Right lobe of liver (tissue), 6 donors: ENCODE measurements at regions not wholly inside any gene's neighbourhood (a gene's known extent, or its start where the extent isn't known, plus 50 kb on each side); places are given as distances from the start of the nearest gene placed in this dataset.

Source experiments
- ATAC-seq, 4 donors: fragments of 200-7000 bp; cut with Tn5 transposase; one replicate each; pipeline ENCODE4 v1.9.1; 2020; ENCODE audit warnings: mild to moderate bottlenecking in 4 of 4, moderate library complexity in 4 of 4
- DNase-seq, 3 donors: peaks; one replicate each; pipeline ENCODE4 v3.0.0-alpha.2; 2020
- H3K27ac ChIP-seq, 3 donors: fragments of 200-600 bp; one replicate each; pipeline ENCODE4 v1.8.0; 2022
- H3K27me3 ChIP-seq, 2 donors: fragments of 200-600 bp; one replicate each; pipeline ENCODE4 v1.8.0; 2022
- H3K36me3 ChIP-seq, 4 donors: fragments of 200-600 bp; sonication (generic) in 1 of 4; one replicate each; pipeline versions ENCODE4 v1.5.1 to v1.8.0; 2017 to 2022; ENCODE audit warnings: control low read depth in 1 of 4
- H3K4me1 ChIP-seq, 4 donors: fragments of 200-600 bp; sonication (generic) in 1 of 4; one replicate each; pipeline versions ENCODE4 v1.5.1 to v1.8.0; 2017 to 2022; ENCODE audit warnings: control low read depth in 1 of 4
- H3K4me3 ChIP-seq, 3 donors: fragments of 200-600 bp; one replicate each; pipeline ENCODE4 v1.8.0; 2022
- H3K9me3 ChIP-seq, 4 donors: fragments of 200-600 bp; sonication (generic) in 1 of 4; one replicate each; pipeline versions ENCODE4 v1.5.1 to v1.8.0; 2017 to 2022; ENCODE audit warnings: control low read depth in 1 of 4
- CTCF ChIP-seq, 4 donors: fragments of 200-600 bp in 3 of 4; fragments of 450-650 bp in 1 of 4; IDR thresholded peaks; one replicate each; pipeline versions ENCODE4 v1.5.1 to v1.8.0; 2016 to 2022; ENCODE audit warnings: antibody characterized with exemption in 4 of 4, mild to moderate bottlenecking in 2 of 4
- POLR2A ChIP-seq: fragments of 450-650 bp; IDR thresholded peaks from one replicate; pipeline ENCODE4 v1.6.1; 2017; ENCODE audit warnings: antibody characterized with exemption, mild to moderate bottlenecking
- WGBS: methylation state at CpG from one replicate; pipeline ENCODE4 v1.1.6; 2018; ENCODE audit warnings: low coverage, low lambda C conversion rate; ENCODE audit not compliant: insufficient coverage; ENCODE audit errors: missing lambda C conversion rate; 5-methylcytosine and 5-hydroxymethylcytosine counted together
- intact Hi-C, 2 donors: fragments of 100-400 bp; cut with DNase I; formaldehyde crosslinking; loops; one replicate each; pipeline versions ENCODE4 v1.11.2 to v1.14.1; 2022
- donor health status: DM: no; HTN: yes; CAD: no.
- donor health status: DM: no; HTN: no; CAD: no.
- donor health status: DM: no; HTN: no; CAD: no.
- donor health status: DM: no; HTN: yes; CAD: no.
- donor health status: DM: no; HTN: yes; CAD: no.

- intact Hi-C loops: no loop called here
- no peaks in the 10 kb centered on the region for H3K27me3 ChIP-seq
- H3K9me3 ChIP-seq: no peaks in the 10 kb centered on the region
- DNase-seq (no peak), ATAC-seq (no peak)
- no peak overlapping the region for H3K4me3 ChIP-seq
- no peak for TF ChIP-seq POLR2A
- no peak for TF ChIP-seq CTCF (IDR thresholded peaks at IDR 0.05)
- WGBS: 61% methylated on average over 5 of the region's 5 CpGs
- no peak overlapping the region for H3K27ac ChIP-seq
- no peaks in the 10 kb centered on the region for H3K4me1 ChIP-seq
- no peaks in the 10 kb centered on the region for H3K36me3 ChIP-seq
These were observed 144.3 kb downstream of the KCNE4 start for GRCh38 chr2:223196331-223196730.

GRCh38 chr2:223197046-223197445 lies 145.1 kb downstream of the KCNE4 start:
- Histone ChIP-seq H3K4me1 (no peaks in the 10 kb centered on the region), H3K9me3 (no peaks in the 10 kb centered on the region), H3K27ac (no peak overlapping the region), H3K27me3 (no peaks in the 10 kb centered on the region), H3K4me3 (no peak overlapping the region), H3K36me3 (no peaks in the 10 kb centered on the region)
- ATAC-seq (no peak), DNase-seq (no peak)
- WGBS: 100% methylated on average over 1 of the region's 2 CpGs
- TF ChIP-seq CTCF (IDR thresholded peaks at IDR 0.05) (no peak), POLR2A (no peak)
- intact Hi-C loops: no loop called here

GRCh38 chr2:223199531-223200515 lies 147.8 kb downstream of the KCNE4 start:
- H3K4me3 ChIP-seq: no peak overlapping the region
- H3K27ac ChIP-seq: no peak overlapping the region
- H3K9me3 ChIP-seq: no peaks in the 10 kb centered on the region
- WGBS: 58% methylated on average over 5 of the region's 5 CpGs
- TF ChIP-seq POLR2A (no peak), CTCF (IDR thresholded peaks at IDR 0.05) (no peak)
- no peaks in the 10 kb centered on the region for H3K4me1 ChIP-seq
- no peaks in the 10 kb centered on the region for H3K27me3 ChIP-seq
- H3K36me3 ChIP-seq: no peaks in the 10 kb centered on the region
- intact Hi-C loops: no loop called here
- ATAC-seq (no peak), DNase-seq (no peak)

GRCh38 chr2:223203971-223204929 lies 152.3 kb downstream of the KCNE4 start:
- Histone ChIP-seq H3K4me3 (no peak overlapping the region), H3K36me3 (no peaks in the 10 kb centered on the region), H3K27ac (no peak overlapping the region), H3K9me3 (no peaks in the 10 kb centered on the region), H3K27me3 (no peaks in the 10 kb centered on the region), H3K4me1 (no peaks in the 10 kb centered on the region)
- intact Hi-C loops: no loop called here
- no peak for ATAC-seq
- WGBS: 43% methylated on average over 3 of the region's 4 CpGs
- no peak for DNase-seq
- TF ChIP-seq CTCF (IDR thresholded peaks at IDR 0.05) (no peak), POLR2A (no peak)
